Middle frontal gyrus (tissue), 1 donor: ENCODE measurements at regions not wholly inside any gene's neighbourhood (a gene's known extent, or its start where the extent isn't known, plus 50 kb on each side); places are given as distances from the start of the nearest gene placed in this dataset.
"Not testable (repeated sequence)": the region's sequence is repeated elsewhere in the genome, so short reads cannot be mapped to it uniquely, and the experiment has no call there.

Experiments
- DNase-seq: peaks from one replicate; pipeline ENCODE4 v3.0.0-alpha.2; 2015; ENCODE audit warnings: low spot score; ENCODE audit errors: extremely low spot score

DNA sequence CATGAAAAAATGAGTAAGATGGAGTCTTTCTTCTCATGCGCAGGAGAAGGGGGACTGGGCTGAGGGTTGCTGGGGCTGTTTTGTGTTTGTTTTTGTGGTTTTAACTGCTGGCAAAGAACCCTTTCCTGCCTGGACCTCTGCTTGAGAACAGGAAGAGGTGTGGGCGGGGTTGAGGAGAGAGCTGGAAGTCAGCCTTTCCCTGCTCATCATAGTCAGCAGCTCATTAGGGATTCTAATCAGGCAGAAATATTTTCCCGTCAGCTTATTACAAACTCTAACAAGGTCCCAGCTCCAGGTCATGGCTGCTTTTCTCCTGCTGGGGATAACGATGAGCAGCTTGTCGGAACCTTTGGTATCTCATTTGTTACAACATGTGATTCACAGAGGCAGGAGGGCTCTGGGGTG, 185.0 kb upstream of the NRXN3 start:
- no peak for DNase-seq

DNA sequence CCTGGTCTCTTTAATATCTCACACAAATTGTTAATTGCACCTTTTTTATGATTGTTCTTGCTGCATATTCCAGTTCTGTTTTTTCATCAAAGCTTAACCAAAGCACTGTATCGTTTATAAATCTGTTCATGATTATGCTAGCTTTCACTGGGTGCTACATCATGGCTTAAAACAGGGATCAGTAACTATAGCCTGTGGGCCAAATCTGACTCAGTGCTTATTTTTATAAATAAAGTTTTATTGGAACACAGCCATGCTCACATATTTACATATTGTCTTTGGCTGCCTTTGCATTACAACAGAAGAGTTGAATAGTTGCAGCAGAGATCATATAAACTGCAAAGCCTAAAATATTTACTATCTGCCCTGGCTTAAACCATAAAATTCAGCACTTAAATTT, 183.4 kb upstream of the NRXN3 start:
- DNase-seq: no peak

DNA sequence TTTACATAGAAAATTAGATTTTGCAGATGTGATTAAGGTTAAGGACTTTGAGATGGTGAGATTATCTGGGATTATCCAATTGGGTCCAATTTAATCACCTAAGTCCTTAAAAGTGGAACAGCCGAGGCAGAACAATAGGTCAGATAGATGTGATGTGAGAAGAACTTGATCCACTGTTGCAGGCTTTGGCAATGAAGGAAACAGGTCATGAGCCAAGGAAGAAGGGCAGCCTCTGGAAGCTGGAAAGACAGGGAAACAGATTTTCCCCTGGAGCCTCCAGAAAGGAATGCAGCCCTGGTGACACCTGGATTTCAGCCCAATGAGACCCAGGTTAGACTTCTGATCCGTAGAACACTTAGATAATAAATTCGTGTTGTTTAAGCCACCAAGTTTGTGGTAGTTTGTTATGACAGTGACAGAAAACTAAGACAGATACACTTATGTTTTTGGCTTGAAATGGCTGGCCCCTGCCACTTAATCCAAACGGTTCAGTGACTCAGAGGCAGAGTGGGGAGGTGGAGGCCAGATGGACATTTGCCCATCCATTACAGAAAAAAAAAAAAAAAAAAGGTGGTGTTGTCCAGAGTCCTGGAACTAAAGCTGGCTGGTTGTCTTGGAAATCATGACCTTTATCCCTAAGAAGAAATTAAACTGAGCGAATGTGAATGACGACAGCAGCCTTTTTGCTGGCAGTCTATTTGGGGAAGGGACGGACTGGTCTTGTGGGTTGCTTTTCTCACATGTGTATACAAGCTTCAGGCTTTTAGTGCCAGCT, 181.9 kb upstream of the NRXN3 start:
- no peak for DNase-seq

DNA sequence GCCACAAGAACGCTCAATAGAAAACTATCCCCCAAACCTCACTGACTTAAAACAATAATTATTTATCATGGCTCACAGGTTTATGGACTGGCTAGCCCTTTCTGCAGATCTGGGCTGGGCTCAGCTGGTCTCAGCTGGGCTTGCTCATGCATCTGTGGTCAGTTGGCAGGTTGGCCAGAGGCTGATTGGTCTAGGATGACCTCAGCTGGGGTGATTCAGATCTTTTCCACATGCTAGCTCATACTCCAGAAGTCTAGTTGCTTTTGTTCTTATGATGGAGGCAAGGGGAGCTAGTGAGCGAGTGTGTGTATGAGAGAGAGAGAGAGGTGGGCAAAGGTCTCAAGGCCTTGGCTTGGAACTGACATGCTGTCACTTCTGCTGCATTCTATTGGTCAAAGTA, 181.2 kb upstream of the NRXN3 start:
- DNase-seq: peak; percentile 72

DNA sequence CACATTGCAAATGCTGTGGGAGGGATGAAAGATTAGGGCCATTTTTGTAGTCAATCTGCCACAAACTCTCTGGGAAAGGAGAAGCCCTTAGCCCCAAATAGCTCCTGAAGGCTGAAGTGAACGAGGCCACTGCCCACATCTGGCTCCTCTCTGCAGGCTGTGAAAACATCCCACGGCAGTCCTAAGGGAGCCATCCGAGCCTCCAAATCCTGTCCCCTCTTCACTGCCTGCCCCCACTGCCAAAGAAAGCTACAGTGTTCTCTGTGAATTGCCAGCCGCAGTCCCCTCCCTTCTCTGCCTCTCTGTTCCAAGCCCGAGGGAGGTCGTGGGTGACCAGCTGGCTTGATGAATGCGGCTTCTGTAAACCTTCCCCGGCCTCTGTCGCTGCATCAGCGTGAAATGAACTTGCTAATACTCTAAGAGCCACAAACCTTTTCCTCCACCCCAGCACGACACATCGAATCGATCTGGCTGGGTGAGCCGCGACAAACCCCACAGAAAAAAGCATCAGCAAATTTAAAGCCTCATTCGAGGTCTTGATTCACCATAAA, 180.7 kb upstream of the NRXN3 start:
- DNase-seq: peak; percentile 56

DNA sequence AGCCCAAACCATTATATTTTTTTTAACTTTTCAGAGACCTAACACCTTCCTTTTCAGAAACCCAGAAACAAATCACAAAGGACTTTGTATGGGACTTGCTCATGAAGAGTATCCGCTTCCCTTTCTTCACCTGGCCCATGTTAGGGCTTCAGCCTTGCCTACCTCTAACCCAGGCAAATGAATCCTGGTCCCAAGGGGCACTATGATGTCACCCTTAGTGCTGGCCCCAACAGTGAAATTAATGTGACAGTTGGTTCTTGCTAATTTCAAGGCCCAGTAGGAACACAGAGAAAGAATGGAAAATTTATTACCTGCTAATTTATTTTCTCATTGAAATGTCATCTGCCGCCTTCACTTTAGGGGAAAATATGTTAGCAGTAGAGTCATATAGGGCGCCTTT, 179.8 kb upstream of the NRXN3 start:
- no peak for DNase-seq

DNA sequence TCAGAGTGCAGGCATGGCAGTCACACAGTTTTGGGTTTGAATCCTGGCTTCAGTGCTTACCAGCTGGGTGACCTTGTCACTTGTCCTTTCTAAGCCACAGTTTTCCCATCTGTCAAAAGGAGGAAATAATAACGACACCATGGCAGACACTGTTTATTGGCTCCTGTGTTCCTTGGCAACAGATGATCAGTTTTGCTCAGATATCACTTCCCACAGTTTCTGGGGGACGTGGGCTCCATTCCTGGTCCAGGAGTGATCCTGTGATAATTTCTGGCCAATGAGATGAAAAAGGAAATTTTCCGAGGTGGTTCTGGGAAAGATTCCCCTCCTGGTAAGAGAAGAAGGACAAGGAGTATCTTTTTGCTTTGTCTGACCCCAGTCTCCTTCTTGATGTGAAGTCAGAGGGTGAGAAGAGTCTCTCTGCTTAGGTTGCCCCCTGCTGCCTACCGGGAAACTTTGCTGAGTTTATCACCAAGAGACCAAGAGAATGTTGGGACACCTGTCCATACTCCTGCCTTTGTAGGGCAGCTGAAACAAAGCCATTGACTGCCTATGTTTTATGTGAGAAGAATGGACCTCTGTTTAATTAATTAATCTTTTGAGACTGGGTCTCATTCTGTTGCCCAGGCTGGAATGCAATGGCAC, 178.9 kb upstream of the NRXN3 start:
- DNase-seq: no peak

DNA sequence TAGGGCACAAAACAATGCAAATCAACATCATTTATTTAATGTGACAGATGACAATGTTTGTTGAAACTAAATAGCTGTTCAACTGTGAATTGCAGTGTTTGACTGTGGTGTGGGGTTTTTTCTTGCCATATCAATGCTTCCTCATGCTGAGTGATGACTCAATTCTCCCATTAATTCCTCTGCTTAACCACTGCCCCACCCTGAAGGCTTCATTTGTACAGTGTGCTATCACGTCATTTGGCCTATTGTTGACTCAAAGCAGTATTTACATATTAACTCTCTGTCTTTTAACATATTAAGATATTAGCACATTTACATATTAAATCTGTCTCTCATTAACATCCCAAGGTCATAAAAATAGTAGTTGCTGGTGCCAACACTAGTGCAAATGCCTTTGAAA, 164.8 kb upstream of the NRXN3 start:
- DNase-seq: no peak

DNA sequence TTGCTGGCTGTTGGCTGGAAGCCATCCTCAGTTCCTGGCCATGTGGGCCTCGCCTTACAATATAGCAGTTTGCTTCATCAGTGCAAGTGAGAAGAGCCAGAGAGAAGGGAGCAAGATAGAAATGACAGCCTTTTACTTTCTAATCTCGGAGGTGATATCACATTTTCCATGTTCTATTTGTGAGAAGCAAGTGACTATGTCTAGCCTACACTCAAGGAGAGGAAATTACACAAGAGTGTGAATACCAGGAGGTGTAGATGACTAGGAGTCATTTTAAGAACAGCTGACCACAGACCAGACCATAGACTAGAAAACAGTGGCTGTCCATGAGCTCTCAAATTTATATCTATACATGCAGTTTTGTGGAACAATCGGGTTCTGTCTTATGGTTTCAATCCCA, 163.0 kb upstream of the NRXN3 start:
- DNase-seq: no peak

DNA sequence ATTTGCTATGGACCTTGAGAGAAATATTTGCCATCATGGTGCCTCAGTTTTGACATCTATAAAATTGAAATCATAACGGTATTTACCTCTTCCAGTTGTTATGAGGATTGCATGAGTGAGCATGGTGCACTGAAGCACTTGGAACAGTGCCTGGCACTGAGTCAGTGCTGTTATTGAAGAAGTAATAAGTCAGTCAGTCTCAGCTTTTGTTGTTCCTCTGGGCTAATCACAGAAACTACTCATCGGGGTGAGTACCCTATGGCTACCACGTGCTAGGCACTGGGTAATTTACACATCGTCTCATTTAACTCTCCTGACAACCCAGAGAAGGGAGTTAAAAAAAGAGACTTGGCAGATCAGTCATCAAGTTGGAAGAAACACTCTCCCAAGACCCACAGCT, 159.5 kb upstream of the NRXN3 start:
- no peak for DNase-seq

DNA sequence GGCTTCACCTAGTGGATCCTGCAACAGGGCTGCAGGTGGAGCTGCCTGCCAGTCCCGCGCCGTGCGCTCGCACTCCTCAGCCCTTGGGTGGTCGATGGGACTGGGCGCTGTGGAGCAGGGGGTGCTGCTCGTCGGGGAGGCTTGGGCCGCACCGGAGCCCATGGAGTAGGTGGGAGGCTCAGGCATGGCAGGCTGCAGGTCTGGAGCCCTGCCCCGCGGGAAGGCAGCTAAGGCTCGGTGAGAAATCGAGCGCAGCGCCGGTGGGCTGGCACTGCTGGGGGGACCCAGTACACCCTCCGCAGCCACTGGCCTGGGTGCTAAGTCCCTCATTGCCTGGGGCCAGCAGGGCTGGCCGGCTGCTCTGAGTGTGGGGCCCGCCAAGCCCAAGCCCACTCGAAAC, 156.3 kb upstream of the NRXN3 start:
- DNase-seq: not testable (repeated sequence)

DNA sequence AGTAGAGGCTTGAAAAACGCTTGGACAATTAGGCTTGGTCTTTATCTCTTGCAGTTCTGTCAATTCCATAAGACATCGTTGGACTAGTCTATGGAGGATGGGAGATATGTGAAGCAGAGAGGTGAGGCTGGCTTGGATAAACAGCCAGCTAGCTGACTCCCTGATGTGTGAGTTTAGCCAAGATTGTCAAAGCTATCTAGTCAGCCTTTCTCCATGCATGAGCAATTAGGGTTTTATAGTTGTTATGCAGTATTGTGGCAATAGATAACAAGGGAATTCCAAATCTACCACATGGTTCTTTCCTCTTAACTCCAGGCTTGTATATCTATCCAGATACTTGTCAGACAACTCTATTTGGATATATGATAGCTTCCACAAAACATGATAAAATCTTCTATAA, 153.6 kb upstream of the NRXN3 start:
- no peak for DNase-seq

DNA sequence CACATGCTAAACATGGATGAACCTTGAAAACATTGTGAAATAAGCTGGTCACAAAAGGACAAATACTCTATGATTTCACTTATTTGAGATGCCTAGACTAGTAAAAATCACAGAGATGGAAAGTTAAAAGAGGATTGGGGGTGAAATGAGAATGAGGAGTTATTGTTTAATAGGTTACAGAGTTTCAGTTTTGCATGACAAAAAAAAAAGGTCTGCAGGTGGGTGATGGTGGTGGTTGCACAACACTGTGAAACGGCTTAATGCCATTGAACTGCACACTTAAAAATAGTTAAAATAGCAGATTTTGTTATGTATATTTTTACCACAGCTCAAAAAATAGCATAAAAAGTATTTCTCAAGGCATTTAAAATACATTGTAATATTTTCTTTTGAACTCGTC, 151.9 kb upstream of the NRXN3 start:
- DNase-seq: no peak

DNA sequence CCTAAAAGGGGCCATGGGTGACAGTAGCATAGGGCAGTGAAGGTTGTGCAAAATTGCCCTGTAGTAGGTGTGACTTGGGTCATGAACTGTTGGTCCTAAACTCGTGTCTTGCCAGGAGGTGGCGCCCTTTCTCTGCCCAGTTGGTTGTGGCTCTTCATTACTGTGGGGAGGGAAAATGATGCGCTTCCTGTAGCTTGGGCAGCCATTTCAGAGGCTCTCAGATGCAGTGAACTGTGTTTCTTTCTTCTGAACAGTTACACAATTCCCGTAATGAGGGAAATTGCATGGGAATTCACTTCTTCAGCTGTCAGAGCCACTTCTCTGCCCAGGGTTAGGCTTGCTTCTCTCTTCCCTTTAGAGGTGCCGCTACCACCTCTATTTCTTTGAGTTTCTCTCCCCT, 148.1 kb upstream of the NRXN3 start:
- no peak for DNase-seq

DNA sequence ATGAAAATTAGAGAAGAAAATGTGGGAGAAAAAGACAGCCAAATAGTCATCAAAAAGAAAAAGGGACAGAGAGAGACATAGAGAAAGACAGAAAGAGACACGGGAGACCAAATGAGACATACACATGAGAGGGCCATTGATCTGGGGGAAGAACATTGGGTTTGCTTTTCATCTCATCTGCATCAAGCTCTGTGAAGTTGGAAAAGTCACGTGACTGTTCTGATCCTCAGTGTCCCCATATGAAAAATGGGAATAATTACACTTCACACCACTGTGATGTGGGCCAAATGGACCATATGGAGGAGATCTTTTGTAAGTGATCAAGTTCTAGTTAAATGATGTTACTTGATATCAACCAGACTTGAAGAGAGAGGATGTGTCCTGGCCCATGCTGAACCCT, 147.1 kb upstream of the NRXN3 start:
- no peak for DNase-seq

DNA sequence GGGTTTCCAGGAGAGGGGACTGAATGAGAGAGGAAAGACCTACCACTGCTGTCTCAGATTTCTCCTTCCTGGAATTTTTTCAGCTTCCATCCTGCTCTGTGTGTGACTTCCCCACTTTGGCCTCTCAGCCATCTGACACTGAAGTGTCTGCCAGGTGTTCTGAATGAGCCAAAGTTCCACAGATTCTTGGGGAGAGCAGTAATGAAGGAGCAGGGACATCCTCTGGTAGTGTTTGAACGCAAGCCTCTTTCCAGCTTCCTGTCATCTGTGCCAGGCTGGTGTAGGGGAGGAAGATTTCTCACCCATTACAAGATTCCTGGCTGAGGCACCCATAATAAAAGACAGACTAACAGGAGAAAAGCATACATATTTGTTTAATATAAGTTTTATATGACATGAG, 141.7 kb upstream of the NRXN3 start:
- no peak for DNase-seq

DNA sequence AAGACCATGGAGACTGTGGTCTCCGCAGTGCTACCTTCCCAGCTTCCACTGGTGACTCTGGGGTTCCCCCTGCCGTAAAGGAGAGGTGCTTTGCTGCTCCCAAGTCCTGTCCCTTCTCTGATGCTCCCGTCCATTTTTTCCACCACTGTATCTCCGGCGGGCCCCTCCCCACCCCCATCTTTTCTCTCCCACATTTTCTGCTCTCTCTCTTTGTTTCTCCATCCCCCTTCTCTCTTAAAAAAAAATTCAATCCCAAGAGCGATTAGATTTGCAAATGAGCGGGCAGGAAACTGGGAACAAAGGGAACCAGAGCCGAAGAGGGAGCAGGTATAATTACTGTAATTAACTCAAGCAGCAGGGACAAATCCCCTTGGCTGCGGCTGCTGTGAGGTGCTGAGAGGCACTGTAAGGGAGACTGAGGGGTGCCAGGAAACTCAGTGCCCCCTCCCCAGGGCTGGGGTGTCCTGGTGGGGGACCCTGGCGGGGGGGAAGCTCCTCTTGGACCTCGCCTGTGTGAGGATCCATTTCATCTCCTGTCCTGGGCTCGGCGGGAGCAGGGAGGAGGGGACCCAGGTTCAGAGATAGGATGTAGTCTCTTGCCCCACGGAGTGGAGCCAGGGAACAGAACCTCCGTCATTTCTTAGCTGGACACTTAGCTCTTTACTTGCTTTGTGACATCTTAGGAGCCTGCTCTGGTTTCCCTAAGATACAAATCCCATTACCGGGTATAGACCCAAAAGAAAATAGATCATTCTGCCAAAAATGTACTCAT, 140.4 kb upstream of the NRXN3 start:
- no peak for DNase-seq

DNA sequence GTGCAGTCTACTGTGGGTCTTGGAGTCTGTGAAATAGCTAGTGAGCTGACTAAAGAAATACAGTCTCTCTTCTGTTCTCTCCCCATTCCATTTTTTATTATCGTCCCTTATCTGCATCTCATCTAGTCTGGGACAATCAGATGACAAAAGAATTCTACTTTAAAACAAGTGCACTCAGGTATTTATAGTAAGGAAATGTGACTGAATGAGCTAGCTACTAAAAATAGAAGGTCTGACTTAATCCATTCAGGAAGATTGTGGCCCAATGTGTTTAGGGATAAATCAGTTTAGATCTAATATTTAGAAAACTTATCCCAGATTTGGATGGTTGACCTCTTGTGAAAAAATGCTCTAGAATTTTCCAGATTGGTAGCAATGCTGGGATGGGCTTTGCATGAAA, 126.8 kb upstream of the NRXN3 start:
- DNase-seq: no peak

DNA sequence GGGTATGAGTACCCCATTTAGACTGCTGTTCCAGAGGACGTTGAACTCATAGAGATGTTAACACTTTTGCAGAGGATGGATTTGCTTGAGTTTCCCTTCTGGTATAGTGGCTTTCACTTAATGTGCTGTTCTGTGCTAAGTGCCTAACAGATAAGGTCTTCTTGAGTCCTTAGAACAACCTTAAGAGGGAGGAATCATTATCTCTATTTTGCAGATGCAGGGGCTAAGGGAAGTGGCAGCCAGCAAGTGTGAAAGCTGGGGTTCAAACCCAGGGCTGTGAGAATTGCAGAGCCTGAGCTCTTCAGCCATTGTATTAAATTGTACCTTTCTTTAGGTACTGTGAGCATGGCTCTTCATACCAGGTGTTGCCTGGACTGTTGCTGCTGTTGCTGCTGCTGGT, 122.1 kb upstream of the NRXN3 start:
- DNase-seq: no peak

DNA sequence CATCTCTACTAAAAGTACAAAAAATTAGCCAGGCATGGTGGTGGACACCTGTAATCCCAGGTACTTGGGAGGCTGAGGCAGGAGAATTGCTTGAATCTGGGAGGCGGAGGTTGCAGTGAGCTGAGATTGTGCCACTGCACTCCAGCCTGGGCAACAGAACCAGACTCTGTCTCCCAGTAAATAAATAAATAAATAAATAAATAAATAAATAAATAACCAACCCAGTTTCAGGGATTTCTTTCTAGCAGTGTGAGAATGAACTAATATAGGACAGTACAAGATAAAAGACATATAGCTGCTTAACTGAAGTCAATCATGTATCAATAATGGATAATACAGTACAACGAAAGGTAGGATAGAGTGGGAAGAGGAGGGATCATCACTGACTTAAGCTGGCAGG, 113.3 kb upstream of the NRXN3 start:
- not testable (repeated sequence) for DNase-seq

DNA sequence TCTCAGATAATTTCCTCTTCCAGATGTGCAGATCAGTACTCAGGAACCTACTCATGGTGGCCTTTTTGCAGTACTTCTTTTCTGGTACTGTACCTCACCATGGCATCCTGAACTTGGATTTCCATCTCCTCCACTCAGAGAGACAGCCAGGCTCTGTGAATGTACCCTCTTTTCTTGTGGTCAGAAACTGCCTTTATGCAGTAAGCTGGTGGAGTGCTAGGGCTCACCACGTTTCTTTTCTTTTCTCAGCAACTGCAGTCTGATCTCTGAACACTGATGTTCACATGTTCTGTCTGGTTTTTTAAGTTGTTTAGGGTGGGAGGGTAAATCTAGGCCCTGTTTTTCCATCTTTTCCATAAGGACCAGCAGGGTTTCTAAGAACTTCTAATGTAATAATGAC, 99.8 kb upstream of the NRXN3 start:
- no peak for DNase-seq

DNA sequence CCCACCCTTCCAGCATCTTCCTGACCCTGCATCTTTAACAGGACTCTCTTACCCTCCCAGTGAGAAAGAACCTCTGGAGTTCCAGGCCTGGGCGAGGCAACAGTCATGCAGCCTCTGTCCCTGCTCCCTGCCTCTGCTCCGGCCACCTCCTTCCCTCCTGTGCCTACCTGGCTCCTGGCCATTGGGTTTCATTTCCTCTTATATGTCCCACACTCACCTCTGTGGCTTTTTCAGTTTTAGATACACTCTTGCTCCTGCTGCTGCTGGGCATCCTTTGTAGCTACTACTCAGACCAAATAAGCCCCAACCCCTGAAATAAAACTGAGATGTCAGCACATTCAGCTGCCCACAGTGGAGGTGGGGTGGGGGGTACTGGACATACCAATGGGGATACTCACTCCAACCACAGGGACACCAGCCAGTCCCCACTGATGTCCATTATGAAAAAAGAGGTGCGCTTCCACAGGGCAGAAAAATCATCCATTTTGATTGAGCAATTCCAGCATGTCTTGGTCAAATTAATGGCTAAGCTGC, 99.1 kb upstream of the NRXN3 start:
- DNase-seq: no peak
